ENCODE measurements at regions not wholly inside any gene's neighbourhood (a gene's known extent, or its start where the extent isn't known, plus 50 kb on each side); places are given as distances from the start of the nearest gene placed in this dataset.

GRCh38 chr4:186481998-186482790 lies 73.2 kb downstream of the MTNR1A start:
- H3K4me2 ChIP-seq (ENCODE audit: low read depth, low read length): no peak overlapping the region
- no peak overlapping the region for H3K4me3 ChIP-seq (ENCODE audit: insufficient read depth, low read depth, low read length)
- dilution Hi-C loops (cut with HindIII; ENCODE audit: low sequenced_read_pairs, unreplicated experiment) (no loop called here), in situ Hi-C loops (cut with MboI; ENCODE audit: low sequenced_read_pairs) (no loop called here), intact Hi-C loops (cut with micrococcal nuclease) (no loop called here)
- H4K20me1 ChIP-seq (ENCODE audit: insufficient read depth, low read length): no peaks in the 10 kb centered on the region
- no peak for ATAC-seq (ENCODE audit: low read depth)
- H2BK20ac ChIP-seq (ENCODE audit: low read depth, low read length): no peak overlapping the region
- H3K56ac ChIP-seq (ENCODE audit: extremely low read depth, insufficient read depth, low read length): no peak overlapping the region
- H3K4ac ChIP-seq (ENCODE audit: low read depth, low read length): no peak overlapping the region
- WGBS, 2 experiments (ENCODE audit: extremely low coverage in 2 of 2, insufficient read length in 1 of 2): 93% methylated on average over 2 of the region's 12 CpGs; no CpG with 5 or more reads in 1 of the 2 experiments
- no peak overlapping the region for H4K91ac ChIP-seq (ENCODE audit: insufficient read depth, low read depth, low read length)
- no peak overlapping the region for H2BK15ac ChIP-seq (ENCODE audit: low read depth, low read length)
- H3K4me1 ChIP-seq (ENCODE audit: control insufficient read depth, insufficient read depth, low read length): no peaks in the 10 kb centered on the region
- H3K79me1 ChIP-seq (ENCODE audit: low read depth in 1 of 2, low read length in 2 of 2): no peaks in the 10 kb centered on the region
- H2BK5ac ChIP-seq (ENCODE audit: low read depth, low read length, poor library complexity, severe bottlenecking): no peak overlapping the region
- H2AK5ac ChIP-seq (ENCODE audit: low read depth, low read length): no peak overlapping the region
- no TSS peak for BruUV-seq (replicated peaks)
- POLR2A ChIA-PET (ENCODE audit: unreplicated experiment): no interaction called here
- H3K27ac ChIP-seq (ENCODE audit: insufficient read depth, low read length): no peak overlapping the region
- no peaks in the 10 kb centered on the region for H3K9me3 ChIP-seq (ENCODE audit: control insufficient read depth, insufficient read depth, low read length)
- TF ChIP-seq MXI1 (IDR thresholded peaks at IDR 0.05; ENCODE audit: borderline replicate concordance, low read depth, low read length) (no peak), BHLHE40 (IDR thresholded peaks at IDR 0.05; ENCODE audit: low read depth, low read length) (no peak), USF2 (IDR thresholded peaks at IDR 0.05; ENCODE audit: low read depth, low read length) (no peak), RFX5 (IDR thresholded peaks at IDR 0.05; ENCODE audit: low read depth, low read length) (no peak), CEBPB (IDR thresholded peaks at IDR 0.05; ENCODE audit: low read depth, low read length) (no peak), ELK1 (IDR thresholded peaks at IDR 0.05; ENCODE audit: borderline replicate concordance, low read depth, low read length) (no peak), MAZ (IDR thresholded peaks at IDR 0.05; ENCODE audit: borderline replicate concordance, low read depth, low read length) (no peak), RAD21 (IDR thresholded peaks at IDR 0.05; ENCODE audit: low read length) (no peak), MAFK (IDR thresholded peaks at IDR 0.05; ENCODE audit: low read depth, low read length) (no peak), CHD1 (IDR thresholded peaks at IDR 0.05; ENCODE audit: low read depth, low read length) (no peak), POLR2A (IDR thresholded peaks at IDR 0.05; ENCODE audit: low read depth, low read length) (no peak), SMC3 (IDR thresholded peaks at IDR 0.05; ENCODE audit: low read depth, low read length) (no peak), NFE2L2 (IDR thresholded peaks at IDR 0.05; ENCODE audit: low read depth, low read length) (no peak), RCOR1 (IDR thresholded peaks at IDR 0.05; ENCODE audit: insufficient replicate concordance, low read length) (no peak), FOS (IDR thresholded peaks at IDR 0.05; ENCODE audit: low read depth, low read length) (no peak), CTCF (conservative IDR thresholded peaks at IDR 0.05; ENCODE audit: low read depth, low read length) (no peak)
- H4K5ac ChIP-seq (ENCODE audit: low read depth, low read length): no peak overlapping the region
- H3K14ac ChIP-seq (replicated peaks; ENCODE audit: low read depth, low read length): no peak overlapping the region
- no peak for DNase-seq
- H4K8ac ChIP-seq (ENCODE audit: low read depth in 2 of 2, low read length in 2 of 2): no peak overlapping the region
- no peak overlapping the region for H2AK9ac ChIP-seq (replicated peaks; ENCODE audit: low read depth, low read length, poor library complexity)
- no peak overlapping the region for H3K9ac ChIP-seq (ENCODE audit: low read depth, low read length)
- H3K9me1 ChIP-seq (ENCODE audit: insufficient read depth, low read length): no peaks in the 10 kb centered on the region
- H3K27me3 ChIP-seq (ENCODE audit: control insufficient read depth, insufficient read depth, low read length): peaks cover 5% of the 10 kb centered on the region
- no peak overlapping the region for H3K23ac ChIP-seq (ENCODE audit: low read depth, low read length)
- H2AFZ ChIP-seq (replicated peaks; ENCODE audit: low read length, poor library complexity): peak overlapping the region; percentile 11
- H2BK120ac ChIP-seq (ENCODE audit: low read depth, low read length): no peak overlapping the region
- no peaks in the 10 kb centered on the region for H3K36me3 ChIP-seq (ENCODE audit: control insufficient read depth, insufficient read depth, low read length)
- CTCF ChIA-PET: interaction anchor here (0.6 kb wide), 1 partner anchor 89 kb away, joined by 3 read pairs; no protein-coding TSS in a partner anchor
- H3K18ac ChIP-seq (ENCODE audit: low read depth, low read length): no peak overlapping the region
